HepG2 (cell line): ENCODE measurements at regions not wholly inside any gene's neighbourhood (a gene's known extent, or its start where the extent isn't known, plus 50 kb on each side); places are given as distances from the start of the nearest gene placed in this dataset.

Experiments
- ATAC-seq: fragments of 200-7000 bp; cut with Tn5 transposase; 3 replicates; pipeline ENCODE4 v1.9.1; 2020; ENCODE audit warnings: mild to moderate bottlenecking, moderate library complexity
- BruUV-seq: library from RNA; stranded (reverse); fragments of 400-500 nt; replicated peaks from 2 replicates; lab custom pipeline; 2021; lab: Mats Ljungman, UMichigan
- CTCF ChIA-PET: fragments of 300-600 bp; formaldehyde crosslinking; extraction: SDS; loops from one replicate; lab custom pipeline; 2021; ENCODE audit warnings: low total read pairs, inconsistent platforms, low intra/inter-chr PET ratio; lab: Yijun Ruan, JAX
- POLR2A ChIA-PET: fragments of 350-600 bp; sonication (Branson Sonifier 250); formaldehyde crosslinking; loops from one replicate; lab custom pipeline; 2020; ENCODE audit warnings: antibody characterized with exemption, inconsistent platforms; lab: Yijun Ruan, JAX
- DNase-seq: peaks from one replicate; pipeline ENCODE4 v3.0.0-alpha.2; 2015; ENCODE audit warnings: low spot score
- FAIRE-seq: peaks from 3 replicates; lab custom pipeline; 2011; peaks lifted over from hg19 to GRCh38; lab: Jason Lieb, UNC
- H2AFZ ChIP-seq: one replicate; pipeline ENCODE4 v1.6.1; 2011; ENCODE audit warnings: low read length, inconsistent platforms
- H3K27ac ChIP-seq: fragments of 300-600 bp; 3 replicates; pipeline ENCODE4 v1.8.0; 2011; ENCODE audit warnings: mixed run types, mild to moderate bottlenecking, mixed read lengths, low read length, inconsistent platforms; ENCODE audit not compliant: insufficient read depth; ENCODE audit errors: extremely low read length
- H3K27me3 ChIP-seq, 2 experiments: fragments of 200-600 bp in 1 of 2; 2 replicates in 1 of 2; 3 replicates in 1 of 2; pipeline versions ENCODE4 v1.6.0 to v1.8.0; 2011; ENCODE audit warnings: low read length in 2 of 2, mild to moderate bottlenecking in 2 of 2, moderate library complexity in 2 of 2, inconsistent platforms in 1 of 2; ENCODE audit not compliant: insufficient read depth in 2 of 2, control insufficient read depth in 1 of 2
- H3K36me3 ChIP-seq, 2 experiments: fragments of 200-600 bp in 1 of 2; replicated peaks in 1 of 2; 2 replicates in 1 of 2; 3 replicates in 1 of 2; pipeline versions ENCODE4 v1.5.1 to v1.8.0; 2011; ENCODE audit warnings: low read length in 2 of 2, inconsistent platforms in 1 of 2; ENCODE audit not compliant: insufficient read depth in 2 of 2, control insufficient read depth in 1 of 2
- H3K4me1 ChIP-seq: 2 replicates; pipeline ENCODE4 v1.5.1; 2012; ENCODE audit warnings: low read length, inconsistent platforms; ENCODE audit not compliant: insufficient read depth
- H3K4me2 ChIP-seq: 2 replicates; pipeline ENCODE4 v1.6.0; 2011; ENCODE audit warnings: low read depth, low read length, inconsistent platforms
- H3K4me3 ChIP-seq, 3 experiments: fragments of 200-600 bp in 1 of 3; sonication (generic), shearing (Covaris generic) in 1 of 3; replicated peaks in 1 of 3; 2 replicates each; pipeline ENCODE4 v1.5.1; 2011 to 2016; ENCODE audit warnings: low read length in 3 of 3, inconsistent platforms in 2 of 3, low read depth in 2 of 3, mild to moderate bottlenecking in 2 of 3, control low read depth in 1 of 3, mixed read lengths in 1 of 3; ENCODE audit not compliant: insufficient read depth in 1 of 3
- H3K79me2 ChIP-seq: one replicate; pipeline ENCODE4 v1.6.1; 2011; ENCODE audit warnings: low read length, inconsistent platforms; ENCODE audit not compliant: insufficient read depth
- H3K9ac ChIP-seq: 2 replicates; pipeline ENCODE4 v1.6.0; 2011; ENCODE audit warnings: mild to moderate bottlenecking, low read depth, low read length, inconsistent platforms; ENCODE audit not compliant: insufficient read depth
- H3K9me3 ChIP-seq: 2 replicates; pipeline ENCODE4 v1.5.1; 2012; ENCODE audit warnings: mild to moderate bottlenecking, low read length
- H4K20me1 ChIP-seq: 2 replicates; pipeline ENCODE4 v1.6.0; 2011; ENCODE audit warnings: inconsistent platforms, mild to moderate bottlenecking, low read length, moderate library complexity; ENCODE audit not compliant: insufficient read depth
- DNMT1 ChIP-seq: sonication (generic); formaldehyde crosslinking; IDR thresholded peaks from 2 replicates; pipeline ENCODE4 v1.5.1; 2020; ENCODE audit warnings: mild to moderate bottlenecking, missing genetic modification reagents
- ERF ChIP-seq: IDR thresholded peaks from 2 replicates; pipeline ENCODE4 v1.6.1; 2018; ENCODE audit warnings: missing biosample characterization, missing genetic modification reagents
- KLF12 ChIP-seq: sonication (generic); formaldehyde crosslinking; IDR thresholded peaks from 2 replicates; pipeline ENCODE4 v1.4.0; 2020; ENCODE audit warnings: missing genetic modification reagents, borderline replicate concordance
- MLLT10 ChIP-seq: sonication (generic); formaldehyde crosslinking; IDR thresholded peaks from 2 replicates; pipeline ENCODE4 v1.4.0; 2020; ENCODE audit warnings: missing genetic modification reagents
- MTA3 ChIP-seq: sonication (generic); formaldehyde crosslinking; IDR thresholded peaks from 2 replicates; pipeline ENCODE4 v1.4.0; 2020; ENCODE audit warnings: missing genetic modification reagents
- PRDM4 ChIP-seq: sonication (generic); formaldehyde crosslinking; IDR thresholded peaks from 2 replicates; pipeline ENCODE4 v1.9.0; 2021; ENCODE audit warnings: missing genetic modification reagents, borderline replicate concordance
- ZBTB20 ChIP-seq: sonication (generic); formaldehyde crosslinking; IDR thresholded peaks from 2 replicates; pipeline ENCODE4 v1.8.1; 2023; ENCODE audit warnings: missing genetic modification reagents, low read depth, mild to moderate bottlenecking, borderline replicate concordance
- ZFP90 ChIP-seq: sonication (generic); formaldehyde crosslinking; IDR thresholded peaks from 2 replicates; pipeline ENCODE4 v1.8.0; 2022; ENCODE audit warnings: missing genetic modification reagents, mild to moderate bottlenecking, inconsistent platforms, borderline replicate concordance
- ZNF281 ChIP-seq: sonication (generic); formaldehyde crosslinking; IDR thresholded peaks from 2 replicates; pipeline ENCODE4 v1.4.0; 2020; ENCODE audit warnings: missing genetic modification reagents, borderline replicate concordance
- ZNF432 ChIP-seq: sonication (generic); formaldehyde crosslinking; IDR thresholded peaks from 2 replicates; pipeline ENCODE4 v1.5.0; 2020; ENCODE audit warnings: missing genetic modification reagents, mild to moderate bottlenecking, borderline replicate concordance
- ZNF792 ChIP-seq: IDR thresholded peaks from 2 replicates; pipeline ENCODE4 v1.6.1; 2016
- WGBS: methylation state at CpG from one replicate; pipeline ENCODE4 v1.1.6; 2017; ENCODE audit warnings: low lambda C conversion rate; 5-methylcytosine and 5-hydroxymethylcytosine counted together
- in situ Hi-C: cut with HindIII; loops from 2 replicates; pipeline ENCODE4 v1.10.0; 2017; ENCODE audit warnings: low pct_unique_long_range_greater_than_20kb; ENCODE audit not compliant: extremely low pct_ligation_motif_present
- intact Hi-C: fragments of 100-400 bp; cut with micrococcal nuclease; formaldehyde crosslinking; loops from one replicate; pipeline ENCODE4 v1.10.0; 2022; ENCODE audit not compliant: unreplicated experiment

GRCh38 chr18:27372386-27372785, 187.3 kb upstream of the CHST9 start:
- in situ Hi-C loops (no loop called here), intact Hi-C loops (no loop called here)
- Histone ChIP-seq H3K9ac (no peak overlapping the region), H3K4me2 (no peak overlapping the region), H3K4me3 (no peak overlapping the region), H4K20me1 (no peaks in the 10 kb centered on the region), H2AFZ (no peak overlapping the region), H3K79me2 (no peaks in the 10 kb centered on the region), H3K27me3 (no peaks in the 10 kb centered on the region; a peak in 1 of 5 replicates), H3K9me3 (no peaks in the 10 kb centered on the region), H3K4me1 (no peaks in the 10 kb centered on the region), H3K27ac (no peak overlapping the region), H3K36me3 (no peaks in the 10 kb centered on the region)
- ChIA-PET POLR2A (no interaction called here), CTCF (no interaction called here)
- FAIRE-seq (no peak), ATAC-seq (no peak), DNase-seq (no peak)
- WGBS, result 0% methylated on average over 1 of the region's 1 CpG
- no TSS peak for BruUV-seq
- no peak for TF ChIP-seq ERF
- TF ChIP-seq ZNF432, result no peak
- no peak for TF ChIP-seq ZNF281 (CRISPR knock-in tag)
- TF ChIP-seq DNMT1 (CRISPR knock-in tag), result no peak
- TF ChIP-seq KLF12 (CRISPR knock-in tag), result no peak
- no peak for TF ChIP-seq ZNF792 (CRISPR knock-in tag)
- no peak for TF ChIP-seq MLLT10 (CRISPR knock-in tag)

GRCh38 chr18:27366665-27367064, 181.6 kb upstream of the CHST9 start:
- Histone ChIP-seq H3K36me3 (no peaks in the 10 kb centered on the region), H3K27me3 (no peaks in the 10 kb centered on the region), H3K79me2 (no peaks in the 10 kb centered on the region), H3K4me2 (no peak overlapping the region)
- 6% methylated on average over 5 of the region's 5 CpGs for WGBS
- no TSS peak for BruUV-seq
- POLR2A ChIA-PET, result no interaction called here
- no peak for ATAC-seq
- TF ChIP-seq ZFP90 (CRISPR knock-in tag) (no peak), MTA3 (CRISPR knock-in tag) (no peak), ZBTB20 (no peak), PRDM4 (CRISPR knock-in tag) (no peak)
- TF ChIP-seq, all 625 proteins: peak for 0
- in situ Hi-C loops (no loop called here), intact Hi-C loops (no loop called here)
- no peak overlapping the region for H3K27ac ChIP-seq
- H3K9ac ChIP-seq, result no peak overlapping the region
- H3K4me1 ChIP-seq, result no peaks in the 10 kb centered on the region
- CTCF ChIA-PET, result no interaction called here
- DNase-seq (no peak), FAIRE-seq (no peak)
- no peaks in the 10 kb centered on the region for H4K20me1 ChIP-seq
- no peak overlapping the region for H3K4me3 ChIP-seq
- H2AFZ ChIP-seq, result no peak overlapping the region
- no peaks in the 10 kb centered on the region for H3K9me3 ChIP-seq
